H1 (cell line): ENCODE measurements at regions not wholly inside any gene's neighbourhood (a gene's known extent, or its start where the extent isn't known, plus 50 kb on each side); places are given as distances from the start of the nearest gene placed in this dataset.

Experiments used
- FOSL1 ChIP-seq: IDR thresholded peaks from 2 replicates; pipeline ENCODE4 v1.6.1; 2011; ENCODE audit warnings: mild to moderate bottlenecking, low read depth, low read length, moderate library complexity; ENCODE audit not compliant: insufficient read depth
- TF ChIP-seq, protein P1 (sequence below): fragments of 300-600 bp; sonication (generic); IDR thresholded peaks from 2 replicates; pipeline ENCODE4 v1.7.1; 2012; ENCODE audit warnings: low read length, moderate library complexity, mild to moderate bottlenecking, inconsistent platforms; ENCODE audit not compliant: insufficient replicate concordance

DNA sequence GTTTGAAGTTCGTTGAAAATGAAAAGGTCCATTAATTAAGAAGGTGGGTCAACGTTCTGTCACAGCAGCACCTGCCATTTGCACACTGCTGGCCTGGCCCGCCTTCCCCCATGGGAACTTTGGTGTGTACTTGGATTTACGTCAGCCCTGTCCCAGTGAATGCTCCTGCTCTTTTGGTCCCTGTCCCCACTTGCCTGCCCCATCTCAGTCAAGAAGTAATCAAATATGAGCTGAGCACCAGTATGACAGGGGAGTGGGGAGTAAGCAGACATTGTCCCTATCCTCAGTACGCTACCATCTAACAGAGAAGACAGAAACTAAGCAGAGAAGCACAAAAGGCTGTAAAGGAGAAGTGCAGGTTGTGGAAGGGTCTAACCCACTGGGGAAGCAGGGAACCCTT is 65.1 kb downstream of the SLC4A3 start (continued):
- TF ChIP-seq, protein P1, sequence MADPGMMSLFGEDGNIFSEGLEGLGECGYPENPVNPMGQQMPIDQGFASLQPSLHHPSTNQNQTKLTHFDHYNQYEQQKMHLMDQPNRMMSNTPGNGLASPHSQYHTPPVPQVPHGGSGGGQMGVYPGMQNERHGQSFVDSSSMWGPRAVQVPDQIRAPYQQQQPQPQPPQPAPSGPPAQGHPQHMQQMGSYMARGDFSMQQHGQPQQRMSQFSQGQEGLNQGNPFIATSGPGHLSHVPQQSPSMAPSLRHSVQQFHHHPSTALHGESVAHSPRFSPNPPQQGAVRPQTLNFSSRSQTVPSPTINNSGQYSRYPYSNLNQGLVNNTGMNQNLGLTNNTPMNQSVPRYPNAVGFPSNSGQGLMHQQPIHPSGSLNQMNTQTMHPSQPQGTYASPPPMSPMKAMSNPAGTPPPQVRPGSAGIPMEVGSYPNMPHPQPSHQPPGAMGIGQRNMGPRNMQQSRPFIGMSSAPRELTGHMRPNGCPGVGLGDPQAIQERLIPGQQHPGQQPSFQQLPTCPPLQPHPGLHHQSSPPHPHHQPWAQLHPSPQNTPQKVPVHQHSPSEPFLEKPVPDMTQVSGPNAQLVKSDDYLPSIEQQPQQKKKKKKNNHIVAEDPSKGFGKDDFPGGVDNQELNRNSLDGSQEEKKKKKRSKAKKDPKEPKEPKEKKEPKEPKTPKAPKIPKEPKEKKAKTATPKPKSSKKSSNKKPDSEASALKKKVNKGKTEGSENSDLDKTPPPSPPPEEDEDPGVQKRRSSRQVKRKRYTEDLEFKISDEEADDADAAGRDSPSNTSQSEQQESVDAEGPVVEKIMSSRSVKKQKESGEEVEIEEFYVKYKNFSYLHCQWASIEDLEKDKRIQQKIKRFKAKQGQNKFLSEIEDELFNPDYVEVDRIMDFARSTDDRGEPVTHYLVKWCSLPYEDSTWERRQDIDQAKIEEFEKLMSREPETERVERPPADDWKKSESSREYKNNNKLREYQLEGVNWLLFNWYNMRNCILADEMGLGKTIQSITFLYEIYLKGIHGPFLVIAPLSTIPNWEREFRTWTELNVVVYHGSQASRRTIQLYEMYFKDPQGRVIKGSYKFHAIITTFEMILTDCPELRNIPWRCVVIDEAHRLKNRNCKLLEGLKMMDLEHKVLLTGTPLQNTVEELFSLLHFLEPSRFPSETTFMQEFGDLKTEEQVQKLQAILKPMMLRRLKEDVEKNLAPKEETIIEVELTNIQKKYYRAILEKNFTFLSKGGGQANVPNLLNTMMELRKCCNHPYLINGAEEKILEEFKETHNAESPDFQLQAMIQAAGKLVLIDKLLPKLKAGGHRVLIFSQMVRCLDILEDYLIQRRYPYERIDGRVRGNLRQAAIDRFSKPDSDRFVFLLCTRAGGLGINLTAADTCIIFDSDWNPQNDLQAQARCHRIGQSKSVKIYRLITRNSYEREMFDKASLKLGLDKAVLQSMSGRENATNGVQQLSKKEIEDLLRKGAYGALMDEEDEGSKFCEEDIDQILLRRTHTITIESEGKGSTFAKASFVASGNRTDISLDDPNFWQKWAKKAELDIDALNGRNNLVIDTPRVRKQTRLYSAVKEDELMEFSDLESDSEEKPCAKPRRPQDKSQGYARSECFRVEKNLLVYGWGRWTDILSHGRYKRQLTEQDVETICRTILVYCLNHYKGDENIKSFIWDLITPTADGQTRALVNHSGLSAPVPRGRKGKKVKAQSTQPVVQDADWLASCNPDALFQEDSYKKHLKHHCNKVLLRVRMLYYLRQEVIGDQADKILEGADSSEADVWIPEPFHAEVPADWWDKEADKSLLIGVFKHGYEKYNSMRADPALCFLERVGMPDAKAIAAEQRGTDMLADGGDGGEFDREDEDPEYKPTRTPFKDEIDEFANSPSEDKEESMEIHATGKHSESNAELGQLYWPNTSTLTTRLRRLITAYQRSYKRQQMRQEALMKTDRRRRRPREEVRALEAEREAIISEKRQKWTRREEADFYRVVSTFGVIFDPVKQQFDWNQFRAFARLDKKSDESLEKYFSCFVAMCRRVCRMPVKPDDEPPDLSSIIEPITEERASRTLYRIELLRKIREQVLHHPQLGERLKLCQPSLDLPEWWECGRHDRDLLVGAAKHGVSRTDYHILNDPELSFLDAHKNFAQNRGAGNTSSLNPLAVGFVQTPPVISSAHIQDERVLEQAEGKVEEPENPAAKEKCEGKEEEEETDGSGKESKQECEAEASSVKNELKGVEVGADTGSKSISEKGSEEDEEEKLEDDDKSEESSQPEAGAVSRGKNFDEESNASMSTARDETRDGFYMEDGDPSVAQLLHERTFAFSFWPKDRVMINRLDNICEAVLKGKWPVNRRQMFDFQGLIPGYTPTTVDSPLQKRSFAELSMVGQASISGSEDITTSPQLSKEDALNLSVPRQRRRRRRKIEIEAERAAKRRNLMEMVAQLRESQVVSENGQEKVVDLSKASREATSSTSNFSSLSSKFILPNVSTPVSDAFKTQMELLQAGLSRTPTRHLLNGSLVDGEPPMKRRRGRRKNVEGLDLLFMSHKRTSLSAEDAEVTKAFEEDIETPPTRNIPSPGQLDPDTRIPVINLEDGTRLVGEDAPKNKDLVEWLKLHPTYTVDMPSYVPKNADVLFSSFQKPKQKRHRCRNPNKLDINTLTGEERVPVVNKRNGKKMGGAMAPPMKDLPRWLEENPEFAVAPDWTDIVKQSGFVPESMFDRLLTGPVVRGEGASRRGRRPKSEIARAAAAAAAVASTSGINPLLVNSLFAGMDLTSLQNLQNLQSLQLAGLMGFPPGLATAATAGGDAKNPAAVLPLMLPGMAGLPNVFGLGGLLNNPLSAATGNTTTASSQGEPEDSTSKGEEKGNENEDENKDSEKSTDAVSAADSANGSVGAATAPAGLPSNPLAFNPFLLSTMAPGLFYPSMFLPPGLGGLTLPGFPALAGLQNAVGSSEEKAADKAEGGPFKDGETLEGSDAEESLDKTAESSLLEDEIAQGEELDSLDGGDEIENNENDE: no peak
- no peak for TF ChIP-seq FOSL1
